SK-N-SH treated with all-trans-retinoic acid at 6 μM for 48 hours (cell line): ENCODE measurements at regions not wholly inside any gene's neighbourhood (a gene's known extent, or its start where the extent isn't known, plus 50 kb on each side); places are given as distances from the start of the nearest gene placed in this dataset.

ENCODE experiments used
- ATAC-seq: fragments of 200-7000 bp; cut with Tn5 transposase; 3 replicates; pipeline ENCODE4 v1.9.1; 2020; ENCODE audit warnings: mild to moderate bottlenecking, moderate library complexity
- ARNTL ChIP-seq: fragments of 450-650 bp; formaldehyde crosslinking; IDR thresholded peaks from 2 replicates; pipeline ENCODE4 v1.5.0; 2020; ENCODE audit warnings: low read depth, mild to moderate bottlenecking, moderate library complexity, borderline replicate concordance
- CSDC2 ChIP-seq: fragments of 250-450 bp; sonication (Bioruptor Pico); IDR thresholded peaks from 2 replicates; pipeline ENCODE4 v1.5.0; 2020; ENCODE audit warnings: mild to moderate bottlenecking, moderate library complexity
- GLIS3 ChIP-seq: fragments of 250-450 bp; sonication (Bioruptor Pico); IDR thresholded peaks from 2 replicates; pipeline ENCODE4 v1.5.0; 2020; ENCODE audit warnings: mild to moderate bottlenecking, moderate library complexity
- ISL1 ChIP-seq: fragments of 250-450 bp; sonication (Bioruptor Pico); IDR thresholded peaks from 2 replicates; pipeline ENCODE4 v2.1.2; 2022; ENCODE audit warnings: mild to moderate bottlenecking, moderate library complexity
- OSR1 ChIP-seq: fragments of 250-450 bp; sonication (Bioruptor Pico); IDR thresholded peaks from 2 replicates; pipeline ENCODE4 v1.8.0; 2022; ENCODE audit warnings: moderate library complexity, mild to moderate bottlenecking, inconsistent platforms
- PPARA ChIP-seq: fragments of 250-450 bp; sonication (Bioruptor Pico); IDR thresholded peaks from 2 replicates; pipeline ENCODE4 v1.5.0; 2020; ENCODE audit warnings: mild to moderate bottlenecking, borderline replicate concordance
- RARB ChIP-seq: fragments of 250-450 bp; sonication (Bioruptor Pico); IDR thresholded peaks from 2 replicates; pipeline ENCODE4 v1.8.0; 2021; ENCODE audit warnings: mild to moderate bottlenecking, moderate library complexity
- SNAI2 ChIP-seq: fragments of 250-450 bp; sonication (Bioruptor Pico); IDR thresholded peaks from 2 replicates; pipeline ENCODE4 v1.5.0; 2020; ENCODE audit warnings: mild to moderate bottlenecking, moderate library complexity
- TCF4 ChIP-seq: fragments of 250-450 bp; sonication (Bioruptor Pico); IDR thresholded peaks from 2 replicates; pipeline ENCODE4 v1.8.0; 2021; ENCODE audit warnings: mild to moderate bottlenecking, moderate library complexity, borderline replicate concordance
- TOX ChIP-seq: fragments of 250-450 bp; sonication (Bioruptor Pico); IDR thresholded peaks from 2 replicates; pipeline ENCODE4 v1.8.0; 2021; ENCODE audit warnings: mild to moderate bottlenecking, moderate library complexity, borderline replicate concordance
- ZC3H10 ChIP-seq: fragments of 250-450 bp; sonication (Bioruptor Pico); IDR thresholded peaks from 2 replicates; pipeline ENCODE4 v1.5.1; 2021; ENCODE audit warnings: mild to moderate bottlenecking, moderate library complexity
- ZFP3 ChIP-seq: fragments of 250-450 bp; sonication (Bioruptor Pico); IDR thresholded peaks from 2 replicates; pipeline ENCODE4 v1.5.0; 2020; ENCODE audit warnings: mild to moderate bottlenecking, moderate library complexity
- ZFP30 ChIP-seq: fragments of 450-650 bp; formaldehyde crosslinking; IDR thresholded peaks from 2 replicates; pipeline ENCODE4 v1.5.0; 2022; ENCODE audit warnings: mild to moderate bottlenecking, moderate library complexity
- ZNF565 ChIP-seq: fragments of 450-650 bp; formaldehyde crosslinking; conservative IDR thresholded peaks from 2 replicates; pipeline ENCODE4 v1.5.0; 2020; ENCODE audit warnings: low read depth, mild to moderate bottlenecking, moderate library complexity
- ZNF70 ChIP-seq: fragments of 450-650 bp; formaldehyde crosslinking; IDR thresholded peaks from 2 replicates; pipeline ENCODE4 v1.5.0; 2020; ENCODE audit warnings: mild to moderate bottlenecking, moderate library complexity
- ZNF8 ChIP-seq: fragments of 450-650 bp; formaldehyde crosslinking; IDR thresholded peaks from 2 replicates; pipeline ENCODE4 v1.5.0; 2020; ENCODE audit warnings: mild to moderate bottlenecking, moderate library complexity
- TF ChIP-seq, protein P1 (sequence below): fragments of 250-450 bp; sonication (Bioruptor Pico); IDR thresholded peaks from 2 replicates; pipeline ENCODE4 v1.5.1; 2021; ENCODE audit warnings: mild to moderate bottlenecking, moderate library complexity
- TF ChIP-seq, protein P2 (sequence below): fragments of 250-450 bp; sonication (Bioruptor Pico); IDR thresholded peaks from 2 replicates; pipeline ENCODE4 v1.5.0; 2020; ENCODE audit warnings: mild to moderate bottlenecking, moderate library complexity
- TF ChIP-seq, protein P3 (sequence below): fragments of 250-450 bp; sonication (Bioruptor Pico); IDR thresholded peaks from 2 replicates; pipeline ENCODE4 v1.8.0; 2021; ENCODE audit warnings: low read depth, mild to moderate bottlenecking, moderate library complexity, borderline replicate concordance
- TF ChIP-seq, protein P4 (sequence below): fragments of 250-450 bp; sonication (Bioruptor Pico); IDR thresholded peaks from 2 replicates; pipeline ENCODE4 v1.5.1; 2020; ENCODE audit warnings: low read depth, mild to moderate bottlenecking, moderate library complexity
- TF ChIP-seq, protein P5 (sequence below): fragments of 250-450 bp; sonication (Bioruptor Pico); IDR thresholded peaks from 2 replicates; pipeline ENCODE4 v1.8.0; 2020; ENCODE audit warnings: mild to moderate bottlenecking, moderate library complexity, borderline replicate concordance

DNA sequence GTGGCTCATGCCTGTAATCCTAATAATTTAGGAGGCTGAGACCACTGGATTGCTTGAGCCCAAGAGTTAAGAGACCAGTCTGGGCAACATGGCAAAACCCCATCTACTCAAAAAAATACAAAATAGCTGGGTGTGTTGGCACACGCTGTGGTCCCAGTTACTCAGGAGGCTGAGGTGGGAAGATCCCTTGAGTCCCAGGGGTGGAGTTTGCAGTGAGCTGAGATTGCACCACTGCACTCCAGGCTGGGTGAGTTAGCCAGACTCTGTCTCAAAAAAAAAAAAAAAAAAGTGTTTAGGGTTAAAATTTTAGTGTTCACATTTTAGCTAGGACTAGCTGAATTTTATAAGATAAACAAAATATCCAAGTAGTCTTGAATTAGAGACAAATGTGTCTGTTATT, 1340.1 kb upstream of the EPHA6 start:
- no peak for ATAC-seq
- TF ChIP-seq ZNF565 (CRISPR knock-in tag) (no peak), RARB (no peak), ZC3H10 (CRISPR knock-in tag) (no peak), TCF4 (no peak), ZNF70 (CRISPR knock-in tag) (no peak), ZNF8 (CRISPR knock-in tag) (no peak)
- TF ChIP-seq, protein P1, sequence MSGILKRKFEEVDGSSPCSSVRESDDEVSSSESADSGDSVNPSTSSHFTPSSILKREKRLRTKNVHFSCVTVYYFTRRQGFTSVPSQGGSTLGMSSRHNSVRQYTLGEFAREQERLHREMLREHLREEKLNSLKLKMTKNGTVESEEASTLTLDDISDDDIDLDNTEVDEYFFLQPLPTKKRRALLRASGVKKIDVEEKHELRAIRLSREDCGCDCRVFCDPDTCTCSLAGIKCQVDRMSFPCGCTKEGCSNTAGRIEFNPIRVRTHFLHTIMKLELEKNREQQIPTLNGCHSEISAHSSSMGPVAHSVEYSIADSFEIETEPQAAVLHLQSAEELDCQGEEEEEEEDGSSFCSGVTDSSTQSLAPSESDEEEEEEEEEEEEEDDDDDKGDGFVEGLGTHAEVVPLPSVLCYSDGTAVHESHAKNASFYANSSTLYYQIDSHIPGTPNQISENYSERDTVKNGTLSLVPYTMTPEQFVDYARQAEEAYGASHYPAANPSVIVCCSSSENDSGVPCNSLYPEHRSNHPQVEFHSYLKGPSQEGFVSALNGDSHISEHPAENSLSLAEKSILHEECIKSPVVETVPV (CRISPR knock-in tag) = no peak

DNA sequence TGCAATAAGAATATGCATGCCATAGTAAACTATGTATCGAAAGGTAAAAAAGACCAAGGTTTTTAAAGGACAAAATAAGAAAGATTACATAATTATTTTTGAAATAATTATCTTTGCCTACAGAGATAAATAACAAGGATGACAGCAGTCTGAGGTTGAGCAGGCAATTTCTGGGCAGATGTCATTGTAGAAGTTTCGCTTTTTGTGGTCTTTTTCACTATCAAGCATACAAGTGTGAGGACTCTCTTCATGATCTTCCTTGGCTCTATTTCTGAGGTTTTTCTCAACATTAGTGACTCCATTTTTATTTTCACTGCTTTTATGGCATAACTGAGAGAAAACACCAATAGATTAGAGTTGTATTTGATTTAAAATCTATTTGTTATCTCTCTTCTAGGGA, 1337.9 kb upstream of the EPHA6 start:
- TF ChIP-seq GLIS3 (CRISPR knock-in tag) = no peak
- TF ChIP-seq CSDC2 (CRISPR knock-in tag) = no peak
- TF ChIP-seq, protein P2, sequence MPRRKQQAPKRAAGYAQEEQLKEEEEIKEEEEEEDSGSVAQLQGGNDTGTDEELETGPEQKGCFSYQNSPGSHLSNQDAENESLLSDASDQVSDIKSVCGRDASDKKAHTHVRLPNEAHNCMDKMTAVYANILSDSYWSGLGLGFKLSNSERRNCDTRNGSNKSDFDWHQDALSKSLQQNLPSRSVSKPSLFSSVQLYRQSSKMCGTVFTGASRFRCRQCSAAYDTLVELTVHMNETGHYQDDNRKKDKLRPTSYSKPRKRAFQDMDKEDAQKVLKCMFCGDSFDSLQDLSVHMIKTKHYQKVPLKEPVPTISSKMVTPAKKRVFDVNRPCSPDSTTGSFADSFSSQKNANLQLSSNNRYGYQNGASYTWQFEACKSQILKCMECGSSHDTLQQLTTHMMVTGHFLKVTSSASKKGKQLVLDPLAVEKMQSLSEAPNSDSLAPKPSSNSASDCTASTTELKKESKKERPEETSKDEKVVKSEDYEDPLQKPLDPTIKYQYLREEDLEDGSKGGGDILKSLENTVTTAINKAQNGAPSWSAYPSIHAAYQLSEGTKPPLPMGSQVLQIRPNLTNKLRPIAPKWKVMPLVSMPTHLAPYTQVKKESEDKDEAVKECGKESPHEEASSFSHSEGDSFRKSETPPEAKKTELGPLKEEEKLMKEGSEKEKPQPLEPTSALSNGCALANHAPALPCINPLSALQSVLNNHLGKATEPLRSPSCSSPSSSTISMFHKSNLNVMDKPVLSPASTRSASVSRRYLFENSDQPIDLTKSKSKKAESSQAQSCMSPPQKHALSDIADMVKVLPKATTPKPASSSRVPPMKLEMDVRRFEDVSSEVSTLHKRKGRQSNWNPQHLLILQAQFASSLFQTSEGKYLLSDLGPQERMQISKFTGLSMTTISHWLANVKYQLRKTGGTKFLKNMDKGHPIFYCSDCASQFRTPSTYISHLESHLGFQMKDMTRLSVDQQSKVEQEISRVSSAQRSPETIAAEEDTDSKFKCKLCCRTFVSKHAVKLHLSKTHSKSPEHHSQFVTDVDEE (CRISPR knock-in tag) = no peak
- TF ChIP-seq TCF4 = no peak
- TF ChIP-seq, protein P1 (CRISPR knock-in tag) = no peak
- no peak for TF ChIP-seq ZNF565 (CRISPR knock-in tag)
- TF ChIP-seq SNAI2 (CRISPR knock-in tag) = no peak
- no peak for ATAC-seq

DNA sequence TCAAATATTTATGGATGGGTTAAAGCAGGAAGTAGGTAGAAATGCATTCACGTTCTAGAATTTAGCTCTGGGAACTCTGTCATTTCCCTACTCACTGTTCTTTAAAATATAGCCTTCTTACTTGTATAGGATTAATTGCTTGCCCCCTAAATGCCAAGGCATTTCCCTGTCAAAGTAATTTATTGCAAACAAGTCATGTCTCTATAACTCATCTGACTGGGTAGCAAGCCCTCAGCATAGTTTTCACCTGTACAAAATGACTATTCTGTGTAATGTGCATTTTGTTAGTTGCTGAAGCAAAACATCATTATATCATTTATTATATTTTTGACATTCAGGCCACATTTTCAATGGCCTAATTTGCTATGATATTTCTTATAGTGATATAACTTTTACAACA, 1308.2 kb upstream of the EPHA6 start:
- TF ChIP-seq ZFP3 (CRISPR knock-in tag) = no peak
- TF ChIP-seq ZNF565 (CRISPR knock-in tag) = no peak
- TF ChIP-seq, all 23 proteins: peak for 0
- ATAC-seq = no peak

DNA sequence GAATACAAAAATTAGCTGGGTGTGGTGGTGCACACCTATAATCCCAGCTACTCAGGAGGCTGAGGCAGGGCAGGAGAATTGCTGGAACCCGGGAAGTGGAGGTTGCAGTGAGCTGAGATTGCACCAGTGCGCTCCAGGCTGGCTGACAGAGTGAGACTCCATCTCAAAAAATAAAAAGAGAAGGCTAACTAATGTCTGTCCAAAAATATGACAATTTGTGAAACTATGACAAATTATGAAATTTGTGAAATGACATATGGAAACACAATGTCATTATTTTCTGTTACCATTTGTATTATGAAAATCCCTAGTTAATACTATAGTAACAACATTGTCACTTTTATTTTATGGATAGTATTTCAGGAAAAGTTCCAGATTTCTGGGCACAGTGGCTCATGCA, 1306.3 kb upstream of the EPHA6 start:
- ATAC-seq = no peak
- TF ChIP-seq, protein P3, sequence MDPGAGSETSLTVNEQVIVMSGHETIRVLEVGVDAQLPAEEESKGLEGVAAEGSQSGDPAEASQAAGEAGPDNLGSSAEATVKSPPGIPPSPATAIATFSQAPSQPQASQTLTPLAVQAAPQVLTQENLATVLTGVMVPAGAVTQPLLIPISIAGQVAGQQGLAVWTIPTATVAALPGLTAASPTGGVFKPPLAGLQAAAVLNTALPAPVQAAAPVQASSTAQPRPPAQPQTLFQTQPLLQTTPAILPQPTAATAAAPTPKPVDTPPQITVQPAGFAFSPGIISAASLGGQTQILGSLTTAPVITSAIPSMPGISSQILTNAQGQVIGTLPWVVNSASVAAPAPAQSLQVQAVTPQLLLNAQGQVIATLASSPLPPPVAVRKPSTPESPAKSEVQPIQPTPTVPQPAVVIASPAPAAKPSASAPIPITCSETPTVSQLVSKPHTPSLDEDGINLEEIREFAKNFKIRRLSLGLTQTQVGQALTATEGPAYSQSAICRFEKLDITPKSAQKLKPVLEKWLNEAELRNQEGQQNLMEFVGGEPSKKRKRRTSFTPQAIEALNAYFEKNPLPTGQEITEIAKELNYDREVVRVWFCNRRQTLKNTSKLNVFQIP (CRISPR knock-in tag) = no peak
- TF ChIP-seq ZFP3 (CRISPR knock-in tag) = no peak
- TF ChIP-seq ZFP30 = no peak
- no peak for TF ChIP-seq ZC3H10 (CRISPR knock-in tag)
- TF ChIP-seq, protein P2 (CRISPR knock-in tag) = no peak
- TF ChIP-seq PPARA = no peak
- TF ChIP-seq, protein P4, sequence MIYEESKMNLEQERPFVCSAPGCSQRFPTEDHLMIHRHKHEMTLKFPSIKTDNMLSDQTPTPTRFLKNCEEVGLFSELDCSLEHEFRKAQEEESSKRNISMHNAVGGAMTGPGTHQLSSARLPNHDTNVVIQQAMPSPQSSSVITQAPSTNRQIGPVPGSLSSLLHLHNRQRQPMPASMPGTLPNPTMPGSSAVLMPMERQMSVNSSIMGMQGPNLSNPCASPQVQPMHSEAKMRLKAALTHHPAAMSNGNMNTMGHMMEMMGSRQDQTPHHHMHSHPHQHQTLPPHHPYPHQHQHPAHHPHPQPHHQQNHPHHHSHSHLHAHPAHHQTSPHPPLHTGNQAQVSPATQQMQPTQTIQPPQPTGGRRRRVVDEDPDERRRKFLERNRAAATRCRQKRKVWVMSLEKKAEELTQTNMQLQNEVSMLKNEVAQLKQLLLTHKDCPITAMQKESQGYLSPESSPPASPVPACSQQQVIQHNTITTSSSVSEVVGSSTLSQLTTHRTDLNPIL = no peak
- no peak for TF ChIP-seq TOX (CRISPR knock-in tag)
- no peak for TF ChIP-seq GLIS3 (CRISPR knock-in tag)
- no peak for TF ChIP-seq ISL1 (CRISPR knock-in tag)
- no peak for TF ChIP-seq OSR1 (CRISPR knock-in tag)
- TF ChIP-seq, protein P1 (CRISPR knock-in tag) = no peak
- no peak for TF ChIP-seq ZNF565 (CRISPR knock-in tag)
- no peak for TF ChIP-seq CSDC2 (CRISPR knock-in tag)
- TF ChIP-seq ARNTL (CRISPR knock-in tag) = no peak
- no peak for TF ChIP-seq RARB
- TF ChIP-seq, protein P5, sequence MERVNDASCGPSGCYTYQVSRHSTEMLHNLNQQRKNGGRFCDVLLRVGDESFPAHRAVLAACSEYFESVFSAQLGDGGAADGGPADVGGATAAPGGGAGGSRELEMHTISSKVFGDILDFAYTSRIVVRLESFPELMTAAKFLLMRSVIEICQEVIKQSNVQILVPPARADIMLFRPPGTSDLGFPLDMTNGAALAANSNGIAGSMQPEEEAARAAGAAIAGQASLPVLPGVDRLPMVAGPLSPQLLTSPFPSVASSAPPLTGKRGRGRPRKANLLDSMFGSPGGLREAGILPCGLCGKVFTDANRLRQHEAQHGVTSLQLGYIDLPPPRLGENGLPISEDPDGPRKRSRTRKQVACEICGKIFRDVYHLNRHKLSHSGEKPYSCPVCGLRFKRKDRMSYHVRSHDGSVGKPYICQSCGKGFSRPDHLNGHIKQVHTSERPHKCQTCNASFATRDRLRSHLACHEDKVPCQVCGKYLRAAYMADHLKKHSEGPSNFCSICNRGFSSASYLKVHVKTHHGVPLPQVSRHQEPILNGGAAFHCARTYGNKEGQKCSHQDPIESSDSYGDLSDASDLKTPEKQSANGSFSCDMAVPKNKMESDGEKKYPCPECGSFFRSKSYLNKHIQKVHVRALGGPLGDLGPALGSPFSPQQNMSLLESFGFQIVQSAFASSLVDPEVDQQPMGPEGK (CRISPR knock-in tag) = no peak
